ENCODE measurements at regions not wholly inside any gene's neighbourhood (a gene's known extent, or its start where the extent isn't known, plus 50 kb on each side); places are given as distances from the start of the nearest gene placed in this dataset.

DNA sequence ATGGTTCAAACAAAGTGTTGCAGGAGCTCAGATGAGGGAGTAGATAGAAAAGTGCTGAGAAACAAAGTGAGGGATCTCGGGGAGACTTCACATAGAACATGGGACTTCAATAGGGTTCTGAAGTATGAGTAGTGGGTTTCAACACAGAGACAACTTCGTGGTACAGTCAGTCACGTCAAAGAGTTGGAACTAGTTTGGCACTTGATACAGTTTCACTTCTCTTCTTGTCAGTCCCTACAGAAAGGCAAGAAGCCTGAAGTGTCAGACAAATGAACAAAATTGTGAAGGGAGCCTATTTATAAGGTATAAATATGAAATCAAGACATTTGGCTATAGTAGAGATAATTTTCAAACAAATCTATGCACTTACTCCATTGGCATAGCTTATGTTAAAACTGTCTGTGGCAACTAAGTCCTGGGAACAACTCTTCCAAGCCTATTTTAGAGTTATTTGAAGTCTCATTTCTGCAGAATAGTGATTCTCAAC is 338.0 kb downstream of the TDRD15 start:
- DNase-seq (no peak), ATAC-seq (ENCODE audit: low read depth) (no peak)
- Histone ChIP-seq H3K4me1 (ENCODE audit: control insufficient read depth, insufficient read depth, low read length) (peaks cover 5% of the 10 kb centered on the region), H2BK20ac (ENCODE audit: low read depth, low read length) (peak overlapping the region; percentile 51), H3K18ac (ENCODE audit: low read depth, low read length) (no peak overlapping the region), H3K79me1 (ENCODE audit: low read depth in 1 of 2, low read length in 2 of 2) (no peaks in the 10 kb centered on the region), H3K23ac (ENCODE audit: low read depth, low read length) (no peak overlapping the region), H4K5ac (ENCODE audit: low read depth, low read length) (no peak overlapping the region), H2BK5ac (ENCODE audit: low read depth, low read length, poor library complexity, severe bottlenecking) (no peak overlapping the region), H2AK5ac (ENCODE audit: low read depth, low read length) (no peak overlapping the region), H3K27me3 (ENCODE audit: control insufficient read depth, insufficient read depth, low read length) (no peaks in the 10 kb centered on the region), H3K27ac (ENCODE audit: insufficient read depth, low read length) (no peak overlapping the region), H4K8ac (ENCODE audit: low read depth in 2 of 2, low read length in 2 of 2) (no peak overlapping the region), H3K9ac (ENCODE audit: low read depth, low read length) (no peak overlapping the region), H3K4me2 (ENCODE audit: low read depth, low read length) (no peak overlapping the region), H3K36me3 (ENCODE audit: control insufficient read depth, insufficient read depth, low read length) (no peaks in the 10 kb centered on the region), H4K20me1 (ENCODE audit: insufficient read depth, low read length) (no peaks in the 10 kb centered on the region), H2AK9ac (replicated peaks; ENCODE audit: low read depth, low read length, poor library complexity) (no peak overlapping the region), H3K9me3 (ENCODE audit: control insufficient read depth, insufficient read depth, low read length) (no peaks in the 10 kb centered on the region), H2AFZ (replicated peaks; ENCODE audit: low read length, poor library complexity) (no peak overlapping the region), H4K91ac (ENCODE audit: insufficient read depth, low read depth, low read length) (no peak overlapping the region), H2BK15ac (ENCODE audit: low read depth, low read length) (no peak overlapping the region), H3K4ac (ENCODE audit: low read depth, low read length) (no peak overlapping the region), H3K14ac (replicated peaks; ENCODE audit: low read depth, low read length) (no peak overlapping the region), H2BK120ac (ENCODE audit: low read depth, low read length) (peak overlapping the region; percentile 55; the same call in 1 of the 2 replicates), H3K56ac (ENCODE audit: extremely low read depth, insufficient read depth, low read length) (no peak overlapping the region), H3K4me3 (ENCODE audit: insufficient read depth, low read depth, low read length) (no peak overlapping the region), H3K9me1 (ENCODE audit: insufficient read depth, low read length) (peaks cover 2% of the 10 kb centered on the region; the same call in 1 of the 2 replicates)
- WGBS, 2 experiments (ENCODE audit: extremely low coverage in 2 of 2, insufficient read length in 1 of 2) = 60% methylated on average over 1 of the region's 3 CpGs; no CpG with 5 or more reads in 1 of the 2 experiments
- intact Hi-C loops (cut with micrococcal nuclease) (no loop called here), in situ Hi-C loops (cut with MboI; ENCODE audit: low sequenced_read_pairs) (no loop called here), dilution Hi-C loops (cut with HindIII; ENCODE audit: low sequenced_read_pairs, unreplicated experiment) (no loop called here)
- CTCF ChIA-PET = interaction anchor here (0.6 kb wide), 1 partner anchor 67 kb away, joined by 5 read pairs; no protein-coding TSS in a partner anchor
- TF ChIP-seq RCOR1 (IDR thresholded peaks at IDR 0.05; ENCODE audit: insufficient replicate concordance, low read length) (no peak), CHD1 (IDR thresholded peaks at IDR 0.05; ENCODE audit: low read depth, low read length) (no peak), CEBPB (IDR thresholded peaks at IDR 0.05; ENCODE audit: low read depth, low read length) (no peak), MAZ (IDR thresholded peaks at IDR 0.05; ENCODE audit: borderline replicate concordance, low read depth, low read length) (no peak)
- no TSS peak for BruUV-seq (replicated peaks)
- POLR2A ChIA-PET (ENCODE audit: unreplicated experiment) = no interaction called here

Data from IMR-90 (cell line).